ENCODE measurements at regions not wholly inside any gene's neighbourhood (a gene's known extent, or its start where the extent isn't known, plus 50 kb on each side); places are given as distances from the start of the nearest gene placed in this dataset.

DNA sequence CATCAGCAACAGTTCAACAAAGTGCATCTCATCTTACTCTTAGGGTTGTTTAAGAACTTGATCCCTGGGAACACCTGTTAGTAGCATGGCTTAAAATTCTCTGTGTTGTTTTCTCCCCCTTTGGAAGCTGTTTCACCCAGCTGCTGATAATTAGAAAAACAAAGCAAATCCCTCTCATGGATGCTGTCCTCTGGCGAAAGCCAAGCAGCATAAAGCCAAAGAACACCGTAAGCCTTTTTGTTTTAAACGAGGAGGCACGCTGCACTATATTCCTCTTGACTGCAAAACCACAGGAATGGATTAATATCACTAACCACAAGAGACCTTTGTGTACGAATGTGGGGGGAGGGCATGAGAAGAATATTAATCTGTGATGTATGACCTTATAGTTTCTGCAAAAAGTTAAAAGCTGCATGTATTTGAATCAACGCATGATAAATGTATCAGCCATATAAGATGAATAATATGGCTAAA, 923.2 kb downstream of the LTN1 start:
- Mint-ChIP-seq H3K9me3 (ENCODE audit: unreplicated experiment) (no peaks in the 10 kb centered on the region), H3K36me3 (ENCODE audit: insufficient read depth, unreplicated experiment) (no peaks in the 10 kb centered on the region), H3K27me3 (ENCODE audit: insufficient read depth, unreplicated experiment) (no peaks in the 10 kb centered on the region), H3K4me1 (ENCODE audit: insufficient read depth, unreplicated experiment) (peaks cover 9% of the 10 kb centered on the region), H3K4me3 (ENCODE audit: unreplicated experiment) (no peak overlapping the region), H3K27ac (ENCODE audit: low read depth, unreplicated experiment) (no peak overlapping the region)
- intact Hi-C loops (cut with micrococcal nuclease) = no loop called here
- POLR2A ChIA-PET = no interaction called here
- CTCF ChIA-PET = interaction anchor here (1.6 kb wide), 1 partner anchor 257 kb away, joined by 3 read pairs; no protein-coding TSS in a partner anchor
- no TSS peak for BruUV-seq (replicated peaks)
- DNase-seq (ENCODE audit: unreplicated experiment) = no peak
- TF ChIP-seq, protein P1, sequence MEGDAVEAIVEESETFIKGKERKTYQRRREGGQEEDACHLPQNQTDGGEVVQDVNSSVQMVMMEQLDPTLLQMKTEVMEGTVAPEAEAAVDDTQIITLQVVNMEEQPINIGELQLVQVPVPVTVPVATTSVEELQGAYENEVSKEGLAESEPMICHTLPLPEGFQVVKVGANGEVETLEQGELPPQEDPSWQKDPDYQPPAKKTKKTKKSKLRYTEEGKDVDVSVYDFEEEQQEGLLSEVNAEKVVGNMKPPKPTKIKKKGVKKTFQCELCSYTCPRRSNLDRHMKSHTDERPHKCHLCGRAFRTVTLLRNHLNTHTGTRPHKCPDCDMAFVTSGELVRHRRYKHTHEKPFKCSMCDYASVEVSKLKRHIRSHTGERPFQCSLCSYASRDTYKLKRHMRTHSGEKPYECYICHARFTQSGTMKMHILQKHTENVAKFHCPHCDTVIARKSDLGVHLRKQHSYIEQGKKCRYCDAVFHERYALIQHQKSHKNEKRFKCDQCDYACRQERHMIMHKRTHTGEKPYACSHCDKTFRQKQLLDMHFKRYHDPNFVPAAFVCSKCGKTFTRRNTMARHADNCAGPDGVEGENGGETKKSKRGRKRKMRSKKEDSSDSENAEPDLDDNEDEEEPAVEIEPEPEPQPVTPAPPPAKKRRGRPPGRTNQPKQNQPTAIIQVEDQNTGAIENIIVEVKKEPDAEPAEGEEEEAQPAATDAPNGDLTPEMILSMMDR (IDR thresholded peaks at IDR 0.05; ENCODE audit: unreplicated experiment) = no peak

DNA sequence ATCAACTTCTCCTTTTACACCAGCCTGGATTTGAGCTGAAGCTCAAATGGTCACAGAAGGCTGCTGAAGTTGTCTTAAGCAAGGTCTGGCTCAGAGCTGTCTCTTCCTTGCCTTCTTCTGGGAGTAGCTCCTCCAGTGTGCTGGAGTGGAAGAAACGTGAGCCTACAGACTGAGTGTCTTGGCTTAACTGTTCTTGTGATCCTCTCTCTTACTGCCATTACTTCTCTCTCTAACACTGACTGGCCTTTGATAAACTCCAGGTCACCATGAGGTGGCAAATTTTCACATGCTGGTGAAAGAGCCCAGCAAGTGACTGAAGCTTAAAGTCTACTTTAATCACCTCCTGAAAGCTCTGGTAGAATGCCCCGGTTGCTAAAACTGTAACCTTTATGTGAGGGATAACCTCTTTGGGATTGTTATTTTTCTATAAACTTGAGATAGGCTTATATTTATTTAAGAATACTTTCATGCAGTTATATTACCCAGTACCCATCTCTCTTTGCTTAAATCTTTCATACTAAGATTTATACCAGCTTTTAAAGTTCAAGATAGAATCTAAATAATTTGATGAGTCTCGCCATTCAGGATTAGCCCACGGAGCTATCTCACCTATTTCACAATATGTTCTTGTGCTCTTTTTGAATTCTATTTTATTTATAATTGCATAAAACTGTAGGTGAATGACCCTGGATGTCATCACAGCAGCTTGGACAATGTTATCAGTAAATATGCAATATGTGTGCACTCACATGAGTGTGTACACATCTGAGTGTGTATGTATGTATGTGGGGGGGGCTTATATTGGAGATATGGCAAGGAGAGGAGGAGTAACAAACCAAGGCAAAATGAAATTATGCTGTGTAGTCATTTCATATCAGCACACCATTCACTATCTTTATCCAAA, 924.0 kb downstream of the LTN1 start:
- Mint-ChIP-seq H3K27me3 (ENCODE audit: insufficient read depth, unreplicated experiment) (no peaks in the 10 kb centered on the region), H3K9me3 (ENCODE audit: unreplicated experiment) (no peaks in the 10 kb centered on the region), H3K4me1 (ENCODE audit: insufficient read depth, unreplicated experiment) (peaks cover 9% of the 10 kb centered on the region), H3K4me3 (ENCODE audit: unreplicated experiment) (no peak overlapping the region), H3K36me3 (ENCODE audit: insufficient read depth, unreplicated experiment) (no peaks in the 10 kb centered on the region), H3K27ac (ENCODE audit: low read depth, unreplicated experiment) (no peak overlapping the region)
- CTCF ChIA-PET = interaction anchor here (1.2 to 1.7 kb wide), 5 partner anchors 257 to 677 kb away, joined by 3 to 4 read pairs (median 3); no protein-coding TSS in a partner anchor
- POLR2A ChIA-PET = no interaction called here
- TF ChIP-seq, protein P1 (IDR thresholded peaks at IDR 0.05; ENCODE audit: unreplicated experiment) = no peak
- DNase-seq (ENCODE audit: unreplicated experiment) = no peak
- BruUV-seq (replicated peaks) = no TSS peak
- intact Hi-C loops (cut with micrococcal nuclease) = no loop called here

DNA sequence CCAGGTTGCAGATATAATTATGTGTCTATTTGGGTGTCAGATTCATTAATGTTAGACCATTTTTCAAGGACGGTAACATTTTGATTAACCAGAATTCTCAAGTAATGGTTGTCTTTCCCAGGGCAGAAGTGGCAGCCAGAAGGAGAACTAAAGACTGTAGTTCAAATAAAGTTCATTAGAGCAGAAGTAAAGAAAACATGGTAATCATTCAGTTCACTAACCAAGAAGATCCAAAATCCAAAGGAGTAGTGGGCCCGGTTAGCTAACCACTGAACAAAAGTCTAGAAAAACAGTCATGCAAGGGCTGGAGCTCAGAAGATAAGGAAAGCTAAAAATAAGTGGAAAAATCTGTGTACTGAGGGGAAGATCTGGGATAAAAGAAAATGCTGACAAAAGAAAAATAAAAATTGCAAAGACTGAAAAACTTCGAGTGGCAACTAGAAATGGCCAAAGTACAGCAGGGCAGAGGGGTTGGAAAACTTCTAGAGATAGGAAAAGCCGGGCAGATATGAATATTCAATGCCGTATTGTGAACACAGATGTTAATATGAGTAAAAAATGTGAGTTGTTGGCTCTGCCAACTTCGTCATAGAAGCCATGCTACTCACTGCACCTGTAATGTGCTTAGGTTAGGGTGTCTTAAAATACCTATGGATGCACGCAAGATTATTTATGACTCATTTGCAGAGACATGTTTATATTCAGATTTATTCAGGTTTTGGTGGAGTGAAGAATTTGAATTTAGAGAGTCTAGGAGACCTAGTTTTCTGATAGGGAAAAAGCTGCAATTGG, 925.9 kb downstream of the LTN1 start:
- ChIA-PET POLR2A (no interaction called here), CTCF (interaction anchor here (0.7 to 1.7 kb wide), 5 partner anchors 367 to 1227 kb away, joined by 3 to 4 read pairs (median 3); no protein-coding TSS in a partner anchor)
- peaks cover 9% of the 10 kb centered on the region for H3K4me1 Mint-ChIP-seq (ENCODE audit: insufficient read depth, unreplicated experiment)
- no peaks in the 10 kb centered on the region for H3K36me3 Mint-ChIP-seq (ENCODE audit: insufficient read depth, unreplicated experiment)
- no peak for DNase-seq (ENCODE audit: unreplicated experiment)
- H3K4me3 Mint-ChIP-seq (ENCODE audit: unreplicated experiment) = no peak overlapping the region
- H3K9me3 Mint-ChIP-seq (ENCODE audit: unreplicated experiment) = no peaks in the 10 kb centered on the region
- TF ChIP-seq, protein P1 (IDR thresholded peaks at IDR 0.05; ENCODE audit: unreplicated experiment) = no peak
- intact Hi-C loops (cut with micrococcal nuclease) = no loop called here
- no peaks in the 10 kb centered on the region for H3K27me3 Mint-ChIP-seq (ENCODE audit: insufficient read depth, unreplicated experiment)
- H3K27ac Mint-ChIP-seq (ENCODE audit: low read depth, unreplicated experiment) = no peak overlapping the region
- no TSS peak for BruUV-seq (replicated peaks)

GRCh38 chr21:28066076-28066475, 926.6 kb downstream of the LTN1 start:
- no peak for DNase-seq (ENCODE audit: unreplicated experiment)
- Mint-ChIP-seq H3K4me1 (ENCODE audit: insufficient read depth, unreplicated experiment) (peaks cover 9% of the 10 kb centered on the region), H3K27ac (ENCODE audit: low read depth, unreplicated experiment) (no peak overlapping the region), H3K9me3 (ENCODE audit: unreplicated experiment) (no peaks in the 10 kb centered on the region), H3K36me3 (ENCODE audit: insufficient read depth, unreplicated experiment) (no peaks in the 10 kb centered on the region), H3K4me3 (ENCODE audit: unreplicated experiment) (no peak overlapping the region), H3K27me3 (ENCODE audit: insufficient read depth, unreplicated experiment) (no peaks in the 10 kb centered on the region)
- intact Hi-C loops (cut with micrococcal nuclease) = no loop called here
- CTCF ChIA-PET = interaction anchor here (0.6 to 0.7 kb wide), 3 partner anchors 40 to 1226 kb away, joined by 3 to 4 read pairs (median 4); no protein-coding TSS in a partner anchor
- POLR2A ChIA-PET = no interaction called here
- no TSS peak for BruUV-seq (replicated peaks)
- TF ChIP-seq, protein P1 (IDR thresholded peaks at IDR 0.05; ENCODE audit: unreplicated experiment) = no peak

Data from MCF 10A (cell line).